ENCODE measurements at regions not wholly inside any gene's neighbourhood (a gene's known extent, or its start where the extent isn't known, plus 50 kb on each side); places are given as distances from the start of the nearest gene placed in this dataset.

DNA sequence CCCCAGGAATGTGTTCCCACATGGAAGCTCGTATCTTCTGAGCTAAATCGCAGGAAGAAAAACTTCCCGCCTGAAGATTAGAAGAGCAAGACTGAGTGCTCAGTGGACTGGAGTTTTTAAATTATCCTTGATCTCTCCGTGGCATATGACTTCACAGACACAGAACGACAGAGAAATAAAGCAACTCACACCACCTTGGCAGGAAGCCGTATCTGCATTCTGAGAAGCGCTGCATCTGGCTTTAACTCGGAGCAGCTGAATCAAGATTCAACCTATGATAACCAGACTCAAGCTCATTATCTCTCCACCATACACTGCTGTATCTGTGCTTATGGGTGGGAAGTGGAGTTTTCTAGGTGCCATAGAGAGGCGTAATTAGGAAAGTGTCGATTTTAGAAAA lies 1482.7 kb downstream of the AACS start:
- no peak for DNase-seq (ENCODE audit: low spot score)

DNA sequence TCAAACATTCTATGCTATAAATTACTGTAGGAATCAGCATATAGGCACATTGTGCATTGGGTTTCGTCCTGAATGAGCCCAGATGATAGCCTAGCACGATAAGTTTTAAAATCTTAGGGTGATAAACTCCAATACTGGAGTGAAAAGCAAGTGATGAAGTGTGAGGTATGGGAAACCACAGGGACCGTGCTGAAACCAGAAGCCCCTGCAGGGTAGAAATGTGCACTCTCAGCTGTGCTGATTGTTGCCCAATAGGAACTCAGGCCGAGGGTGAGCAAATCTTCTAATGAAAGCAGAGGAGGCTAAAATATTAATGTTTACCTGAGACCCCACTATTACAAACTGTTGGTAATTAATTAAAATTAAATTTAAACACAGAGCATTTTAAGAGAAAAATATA lies 1486.6 kb downstream of the AACS start:
- no peak for DNase-seq (ENCODE audit: low spot score)

DNA sequence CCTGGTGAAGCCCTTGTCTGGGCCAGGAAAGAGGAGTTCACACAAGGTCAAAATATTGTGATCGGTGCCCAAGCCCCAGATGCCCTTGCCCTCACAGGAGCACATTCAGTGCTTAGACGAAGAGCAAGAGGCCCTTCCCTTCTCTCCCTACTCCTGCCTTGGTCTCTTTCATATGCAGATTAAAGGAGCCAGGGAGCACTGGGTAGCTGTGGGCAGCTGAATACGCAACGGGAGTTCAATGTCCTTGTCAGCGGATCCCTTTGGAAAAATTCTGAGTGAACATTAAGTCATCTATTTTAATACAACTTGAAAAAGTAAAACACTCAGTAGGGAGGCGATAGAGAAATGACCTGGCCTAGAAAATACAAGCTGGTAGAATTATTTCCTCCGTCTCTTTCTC lies 1489.4 kb downstream of the AACS start:
- no peak for DNase-seq (ENCODE audit: low spot score)

DNA sequence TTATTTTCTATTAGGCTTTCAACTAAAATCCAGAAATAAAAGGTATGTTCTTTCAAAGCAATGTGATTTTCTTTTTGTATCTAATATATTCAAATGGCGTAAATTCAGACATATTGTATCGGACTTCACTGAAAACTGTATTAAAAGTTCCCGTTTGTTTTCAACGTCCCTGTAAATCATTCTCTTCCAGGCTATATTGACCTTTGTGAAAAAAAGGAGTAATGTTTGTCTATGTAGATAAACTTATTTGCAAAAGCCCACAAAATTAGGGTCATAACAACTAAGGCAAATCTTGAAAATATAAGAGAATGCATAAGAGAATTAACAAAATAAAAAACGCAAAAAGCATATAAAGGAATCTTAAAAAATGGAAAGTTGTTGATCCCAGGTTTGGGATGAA lies 1492.4 kb downstream of the AACS start:
- no peak for DNase-seq (ENCODE audit: low spot score)

DNA sequence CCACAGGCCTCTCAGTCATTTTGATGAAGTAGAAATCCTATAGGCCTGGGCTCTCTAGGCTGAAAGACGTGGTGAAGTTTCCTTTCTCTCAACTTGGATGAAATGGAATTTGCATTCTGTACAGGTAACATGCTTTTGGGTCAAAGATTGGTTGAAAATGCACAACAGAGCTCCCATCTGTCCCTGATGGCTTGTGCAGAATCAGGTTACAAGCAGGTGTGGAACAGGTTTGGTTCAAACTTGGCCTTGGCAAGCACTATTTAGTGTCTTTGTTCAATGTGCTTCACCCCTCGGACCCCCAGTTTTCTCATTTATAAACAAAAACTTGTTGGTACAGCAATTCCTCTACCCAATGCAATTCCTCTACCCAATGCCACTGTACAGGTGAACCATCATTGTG lies 1493.0 kb downstream of the AACS start:
- DNase-seq (ENCODE audit: low spot score) = no peak

DNA sequence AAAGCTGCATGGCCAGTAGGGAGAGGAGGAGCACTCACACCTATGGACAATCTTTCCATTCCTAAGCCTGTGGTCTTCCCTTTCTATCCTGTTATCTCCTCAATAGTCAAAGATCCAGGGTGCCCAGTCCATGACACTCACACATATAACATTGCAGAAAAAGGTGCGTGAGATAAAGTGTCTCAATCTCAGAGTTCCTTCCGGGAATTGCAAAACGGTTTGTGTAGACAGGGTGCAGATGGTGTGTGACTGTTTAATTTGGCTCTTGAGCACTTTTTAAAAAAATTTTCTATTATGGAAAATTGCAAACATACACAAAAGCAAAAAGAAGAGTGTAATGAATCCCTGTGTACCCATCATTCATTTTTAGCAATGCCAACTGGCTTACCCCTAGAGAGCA lies 1493.6 kb downstream of the AACS start:
- DNase-seq (ENCODE audit: low spot score) = no peak

DNA sequence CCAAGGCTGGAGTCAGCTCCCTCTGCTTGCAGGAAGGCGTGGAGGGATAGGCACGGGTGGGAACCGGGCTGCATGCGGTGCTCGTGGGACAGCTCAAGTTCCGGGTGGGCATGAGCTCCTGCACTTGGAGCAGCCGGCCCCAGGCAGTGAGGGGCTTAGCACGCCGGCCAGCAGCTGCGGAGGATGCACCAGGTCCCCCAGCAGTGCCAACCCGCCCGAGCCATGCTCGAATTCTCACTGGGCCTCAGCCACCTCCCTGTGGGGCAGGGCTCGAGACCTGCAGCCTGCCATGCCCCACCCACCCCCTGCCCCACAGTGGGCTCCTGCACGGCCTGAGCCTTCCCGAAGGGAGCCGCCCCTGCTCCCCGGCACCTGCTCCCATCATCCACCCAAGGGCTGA lies 1501.8 kb downstream of the AACS start:
- no peak for DNase-seq (ENCODE audit: low spot score)

DNA sequence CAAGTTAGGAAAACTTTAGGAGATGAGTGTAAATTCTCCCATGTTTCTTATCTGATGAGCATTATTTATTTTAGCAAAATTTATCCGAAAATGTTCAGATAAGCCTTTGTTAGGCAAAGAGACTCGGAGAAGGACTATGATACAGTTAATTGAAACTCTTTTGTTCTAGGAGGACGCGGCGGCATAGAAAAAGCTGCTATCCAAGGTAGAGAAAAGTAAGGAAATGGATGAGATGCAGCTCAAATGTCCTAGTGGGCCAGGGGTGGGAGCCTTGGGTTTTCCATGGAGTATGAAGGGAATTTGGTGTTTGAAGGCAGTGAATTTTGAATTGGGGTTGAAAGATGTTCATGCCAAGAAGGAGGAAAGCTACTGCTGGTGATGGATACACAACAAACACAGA lies 1504.5 kb downstream of the AACS start:
- DNase-seq (ENCODE audit: low spot score) = no peak

DNA sequence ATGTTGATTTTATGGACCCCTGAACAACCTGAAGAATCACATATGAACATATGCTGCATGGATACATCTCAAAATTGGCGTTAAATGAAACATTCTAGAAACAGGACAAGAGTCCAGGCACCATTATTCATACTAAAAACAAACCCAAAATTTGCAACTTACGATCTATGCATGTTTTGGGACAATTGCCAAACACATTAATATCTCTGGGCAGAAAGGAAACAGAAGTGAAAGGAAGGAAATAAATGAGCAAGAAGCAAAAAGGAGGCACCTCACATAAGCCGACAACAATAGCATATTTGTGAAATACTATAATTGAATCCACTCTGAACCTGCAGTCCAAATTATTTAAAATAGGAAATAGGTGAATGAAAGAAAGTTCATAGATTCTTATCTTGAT lies 1505.3 kb downstream of the AACS start:
- DNase-seq (ENCODE audit: low spot score) = no peak

DNA sequence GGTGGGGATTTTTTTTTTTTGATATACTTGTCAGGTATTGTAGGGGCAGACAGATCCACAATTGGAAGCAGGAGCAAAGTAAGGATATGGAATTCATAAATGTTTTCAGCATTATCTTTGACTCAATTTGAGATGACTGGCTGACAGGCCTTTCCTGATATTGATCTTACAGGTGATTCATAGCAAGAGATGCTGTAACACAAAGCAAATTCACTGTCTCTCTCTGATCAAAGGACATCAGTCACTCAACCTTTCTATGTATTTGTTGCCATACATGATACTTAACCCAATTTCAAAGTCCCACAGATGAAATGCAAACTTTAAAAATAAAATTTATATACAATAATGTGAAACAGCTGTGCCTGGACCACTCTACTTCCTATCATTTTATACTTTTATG lies 1506.9 kb downstream of the AACS start:
- DNase-seq (ENCODE audit: low spot score) = no peak

DNA sequence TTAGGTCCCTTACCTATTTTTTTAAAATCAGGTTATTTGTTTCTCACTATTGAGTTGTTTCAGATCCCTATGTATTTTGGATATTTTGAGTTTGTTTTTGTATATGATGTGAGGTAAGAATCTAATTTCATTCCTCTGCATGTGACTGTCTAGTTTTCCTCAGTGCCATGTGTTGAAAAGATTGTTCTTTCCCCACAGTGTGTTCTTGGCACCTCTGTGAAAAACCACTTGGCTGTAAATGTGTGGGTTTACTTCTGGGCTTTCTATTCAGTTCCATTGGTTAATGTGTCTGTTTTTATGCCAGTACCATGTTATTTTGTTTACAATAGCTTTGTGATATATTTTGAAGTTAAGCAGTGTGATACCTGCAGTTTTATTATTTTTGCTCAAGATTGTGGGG lies 1516.4 kb downstream of the AACS start:
- DNase-seq (ENCODE audit: low spot score) = no peak

DNA sequence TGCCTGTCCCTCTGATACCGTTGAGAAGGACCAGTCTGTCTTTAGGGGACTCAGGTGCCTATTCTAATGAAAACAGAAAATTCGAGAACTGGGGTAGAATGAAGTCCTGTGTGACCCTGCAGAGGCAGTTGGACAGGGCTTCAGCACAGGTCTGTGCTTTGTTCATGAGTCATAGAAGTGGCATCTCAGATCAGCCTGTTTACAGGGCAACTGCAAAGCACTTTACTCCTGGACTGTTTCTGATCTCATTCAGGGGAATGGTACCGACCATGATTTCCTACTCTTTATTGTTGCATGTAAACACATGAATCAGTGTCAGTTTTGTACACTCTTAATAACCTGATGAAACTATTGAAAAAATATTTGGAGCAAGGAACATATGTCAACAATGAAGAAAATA lies 1517.0 kb downstream of the AACS start:
- no peak for DNase-seq (ENCODE audit: low spot score)

DNA sequence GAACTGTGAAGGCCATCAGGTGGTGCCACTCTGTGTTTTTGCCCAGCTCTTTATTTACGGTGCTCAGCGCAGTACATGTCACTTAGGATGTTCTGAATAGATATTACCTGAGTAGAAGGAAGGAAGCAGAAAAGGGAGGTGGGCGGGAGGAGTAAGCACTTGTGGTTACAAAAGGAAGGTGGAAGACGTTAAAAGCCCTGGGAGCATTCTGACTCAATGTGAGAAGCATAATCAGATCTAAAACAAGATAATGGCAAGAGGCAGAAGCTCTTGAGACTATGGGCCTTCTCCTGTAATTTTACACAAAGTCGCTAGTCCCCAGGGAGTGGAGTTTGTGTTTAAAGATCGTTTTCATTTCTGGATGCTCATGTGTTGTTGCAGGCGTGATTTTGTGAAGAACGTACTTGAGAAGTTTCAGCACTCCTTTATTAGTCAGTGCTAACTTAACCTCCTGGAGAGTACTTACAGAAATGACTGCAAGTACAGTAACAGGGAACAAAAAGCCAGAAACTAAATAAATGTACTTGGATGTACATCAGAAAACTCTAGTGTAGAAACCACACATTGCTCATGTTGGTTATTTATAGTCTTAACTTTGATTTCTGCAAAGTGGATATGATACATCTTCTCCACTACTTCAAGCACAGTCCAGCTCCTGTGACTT lies 1523.5 kb downstream of the AACS start:
- DNase-seq (ENCODE audit: low spot score) = no peak

DNA sequence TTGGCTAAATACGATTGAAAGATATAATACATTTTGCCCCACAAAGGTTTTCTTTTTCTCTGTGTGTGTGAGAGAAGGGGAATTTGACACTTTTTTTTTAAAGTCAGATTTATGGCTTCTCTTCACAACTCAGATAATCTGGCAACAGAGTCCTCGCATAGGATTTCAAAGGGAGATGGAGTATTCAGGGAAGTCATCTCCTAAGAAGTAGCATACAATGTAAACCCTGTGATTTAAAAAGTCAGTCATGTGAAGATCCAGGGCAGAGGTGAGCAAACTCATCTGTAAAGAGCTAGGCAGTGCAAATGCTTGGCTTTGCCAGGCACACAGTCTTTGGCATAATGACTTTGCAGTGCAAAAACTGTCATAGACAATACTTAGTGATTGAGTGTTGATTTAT lies 1526.3 kb downstream of the AACS start:
- no peak for DNase-seq (ENCODE audit: low spot score)

DNA sequence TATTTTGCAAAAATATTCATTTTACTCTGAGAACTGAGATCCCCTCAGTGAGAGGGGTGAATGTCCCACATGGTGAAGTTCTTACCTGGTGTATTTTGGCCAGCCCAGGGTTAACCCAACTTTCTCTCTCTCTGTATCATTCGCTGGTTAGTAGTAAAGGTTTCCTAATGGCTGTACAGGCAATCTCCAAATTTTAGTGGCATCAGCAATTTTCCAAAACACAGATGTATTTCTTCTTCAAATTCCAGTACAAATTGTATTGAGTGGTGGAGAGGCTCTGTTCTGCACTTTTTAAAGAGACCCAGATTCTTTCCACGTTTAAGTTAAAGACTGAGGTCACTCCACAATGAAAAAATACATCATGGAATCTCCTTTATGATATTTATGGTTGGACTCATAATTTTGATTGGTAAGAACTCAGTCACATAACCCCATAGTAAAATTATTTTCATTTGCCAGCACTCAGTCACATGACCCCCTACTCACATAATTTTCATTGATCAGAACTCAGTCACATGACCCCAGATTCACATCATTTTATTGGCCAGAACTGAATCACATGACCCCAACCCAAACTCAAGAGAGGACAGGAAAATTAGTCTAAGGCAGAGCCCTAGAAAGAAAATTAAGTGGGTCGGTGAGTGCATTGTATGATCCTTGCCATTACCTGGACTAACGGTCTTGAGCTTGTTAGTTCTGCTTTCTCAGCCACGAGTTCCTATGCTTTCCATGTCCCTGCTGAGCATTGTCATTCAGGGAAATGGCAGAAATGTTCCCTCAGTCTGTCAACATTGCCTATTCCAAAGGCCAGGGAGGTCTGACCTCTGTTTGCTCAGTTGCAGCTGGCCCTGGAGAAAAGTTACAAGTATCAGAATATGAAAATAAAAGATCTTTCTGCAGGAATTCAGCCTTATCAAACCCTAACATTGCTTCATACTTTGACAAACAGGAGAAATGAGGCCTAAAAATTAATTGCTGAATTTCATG lies 1536.2 kb downstream of the AACS start:
- DNase-seq (ENCODE audit: low spot score) = no peak

DNA sequence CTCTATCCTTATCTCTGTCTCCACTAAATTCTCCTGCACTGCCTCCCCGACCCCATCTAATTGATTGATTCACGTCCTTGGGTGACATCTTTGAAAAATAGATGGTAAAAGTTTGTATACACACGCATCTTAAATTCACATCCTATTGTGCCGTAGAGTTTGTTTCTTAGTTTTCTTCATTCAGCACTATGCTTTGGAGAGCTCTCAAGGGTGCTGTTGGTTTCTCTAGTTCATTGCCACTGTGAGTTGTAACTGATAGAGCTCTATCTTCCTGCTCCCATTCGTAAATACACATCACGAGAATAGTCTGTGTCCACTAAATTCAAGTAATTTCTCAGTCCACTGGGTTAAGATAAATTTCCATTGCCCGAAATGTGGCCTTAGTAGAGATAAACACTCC lies 1537.4 kb downstream of the AACS start:
- no peak for DNase-seq (ENCODE audit: low spot score)

DNA sequence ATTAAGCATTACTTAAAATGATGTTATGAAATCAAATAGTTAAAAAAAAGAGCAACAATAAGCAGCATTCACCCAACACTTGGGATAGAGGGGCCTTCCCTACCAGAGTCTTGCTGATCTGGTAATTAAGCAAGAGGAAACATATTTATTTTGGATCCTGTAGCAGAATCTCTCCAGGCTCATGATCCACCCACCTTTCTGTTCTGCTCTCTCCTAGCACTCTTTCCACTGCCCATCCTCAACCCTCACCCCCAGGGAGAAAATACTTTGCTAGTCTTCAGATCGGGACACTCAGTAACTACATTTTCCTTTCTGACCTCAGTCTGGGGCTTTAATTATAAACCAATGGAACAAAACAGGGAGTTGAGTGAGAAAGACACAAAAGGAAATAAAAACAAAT lies 1541.9 kb downstream of the AACS start:
- DNase-seq (ENCODE audit: low spot score) = no peak

DNA sequence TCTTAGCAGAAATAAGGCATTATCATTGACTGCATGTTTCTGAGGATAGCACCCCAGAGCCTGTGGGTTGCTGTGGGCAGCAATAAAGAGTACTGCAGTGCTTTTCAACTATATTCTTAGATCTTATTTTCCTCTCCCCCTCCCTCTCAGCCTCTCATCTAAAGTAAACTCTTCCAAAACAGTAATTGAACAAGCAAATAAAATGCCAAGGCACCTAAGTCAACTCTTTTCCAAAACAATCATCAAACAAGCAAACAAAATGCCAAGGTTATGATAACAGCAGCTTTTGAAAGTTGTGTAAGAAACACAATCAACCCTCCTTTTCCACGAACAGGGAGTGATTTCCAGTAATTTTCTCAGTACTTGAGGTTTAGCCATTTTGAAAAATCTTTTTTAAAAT lies 1542.6 kb downstream of the AACS start:
- DNase-seq (ENCODE audit: low spot score) = no peak

DNA sequence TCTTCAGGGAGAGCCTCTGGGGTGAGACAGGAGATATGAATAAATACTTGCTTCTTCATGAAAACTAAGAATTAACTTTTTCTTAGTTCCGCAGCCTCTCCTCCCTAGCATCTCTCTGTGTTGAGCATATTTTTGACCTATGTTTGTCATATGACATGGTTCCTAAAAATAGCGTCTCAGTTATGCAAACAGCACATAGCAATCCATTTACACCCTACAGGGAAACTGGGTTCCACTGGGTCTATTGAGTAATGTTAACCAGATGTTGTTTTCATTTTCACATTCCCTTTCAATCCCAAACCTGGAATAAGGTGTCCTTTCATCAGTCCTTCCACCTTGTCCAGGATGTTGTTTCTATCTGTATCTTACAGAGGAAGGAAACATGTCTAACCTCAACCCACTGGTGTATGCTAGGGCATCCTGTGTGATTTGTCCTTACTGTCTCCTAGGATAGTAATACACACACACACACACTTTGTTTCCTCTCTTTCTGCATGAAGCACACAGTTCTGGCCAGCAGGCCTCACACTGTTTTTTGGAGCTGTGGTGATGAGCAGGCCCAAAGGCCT lies 1543.5 kb downstream of the AACS start:
- no peak for DNase-seq (ENCODE audit: low spot score)

DNA sequence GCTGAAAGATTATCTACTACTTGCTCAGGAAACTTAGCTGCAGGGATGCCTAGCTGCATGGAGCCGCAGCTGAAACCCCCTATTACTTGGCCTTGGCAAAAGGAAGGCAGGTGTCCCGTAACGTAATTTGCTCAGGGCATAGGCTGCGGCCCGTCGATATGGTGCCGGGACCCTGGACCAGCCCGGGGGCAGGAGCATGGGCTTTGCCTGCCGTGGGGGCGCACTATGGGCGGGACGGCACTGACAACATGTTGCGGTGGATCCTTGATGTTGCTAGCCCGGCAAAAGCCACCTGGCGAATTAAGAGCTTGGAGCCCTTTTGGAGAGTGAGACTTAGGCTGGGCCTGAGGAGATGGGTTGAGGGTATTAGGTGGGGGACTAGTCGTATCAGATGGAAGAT lies 1551.2 kb downstream of the AACS start:
- DNase-seq (ENCODE audit: low spot score) = no peak

DNA sequence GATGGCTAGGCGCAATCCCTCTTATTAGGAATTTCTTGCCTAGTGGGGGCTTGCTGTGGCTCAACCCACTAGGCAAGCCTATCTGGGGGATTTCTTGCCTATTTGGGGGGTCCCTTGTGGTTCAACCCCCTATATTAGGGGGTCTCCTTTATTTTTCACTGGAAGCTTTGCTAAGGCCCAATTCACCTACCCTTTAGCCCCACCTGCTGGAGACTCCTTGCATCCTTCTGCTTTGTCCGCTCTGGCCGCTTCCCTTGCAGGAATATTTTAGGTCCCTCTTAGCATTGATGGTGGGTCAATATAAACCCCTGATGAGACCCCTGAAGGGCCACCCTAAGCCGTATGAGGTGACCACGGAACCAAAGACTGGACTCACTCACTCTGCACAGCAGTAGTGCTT lies 1552.1 kb downstream of the AACS start:
- DNase-seq (ENCODE audit: low spot score) = no peak

DNA sequence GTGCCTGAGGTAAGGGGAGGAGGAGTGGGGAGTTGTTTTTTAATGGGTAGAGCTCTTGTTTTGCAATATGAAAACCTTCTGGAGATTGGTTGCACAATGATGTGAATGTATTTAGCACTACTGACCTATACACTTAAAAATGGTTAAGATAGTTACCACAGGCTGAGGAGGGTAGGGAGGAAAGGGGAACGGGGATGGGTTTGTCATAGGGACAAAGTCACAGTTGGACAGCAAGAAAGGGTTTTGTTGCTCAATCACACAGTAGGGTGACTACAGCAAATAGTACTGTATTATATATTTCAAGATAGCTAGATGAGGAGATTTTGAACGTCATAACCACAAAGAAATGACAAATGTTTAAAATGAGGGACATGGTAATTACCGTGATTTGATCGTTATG lies 1562.4 kb downstream of the AACS start:
- DNase-seq (ENCODE audit: low spot score) = no peak

DNA sequence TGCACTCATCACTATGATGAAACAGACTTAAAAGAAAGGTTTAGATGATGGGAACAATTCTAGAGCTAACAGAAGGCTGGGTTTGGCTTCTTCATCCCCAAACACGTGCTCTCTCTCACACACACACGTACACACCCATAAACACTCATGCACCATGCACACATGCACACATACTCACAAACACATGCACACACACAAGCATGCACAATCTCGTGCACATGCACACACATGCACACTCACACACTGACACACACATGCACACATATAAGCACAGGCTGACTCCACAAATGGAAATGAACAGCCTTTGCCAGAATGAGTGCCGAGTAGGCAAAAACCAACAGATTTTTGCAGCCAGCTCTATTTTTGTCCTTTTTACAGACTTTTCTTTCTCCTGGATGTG lies 1571.6 kb downstream of the AACS start:
- no peak for DNase-seq (ENCODE audit: low spot score)
